Caco-2 (cell line): ENCODE measurements at regions not wholly inside any gene's neighbourhood (a gene's known extent, or its start where the extent isn't known, plus 50 kb on each side); places are given as distances from the start of the nearest gene placed in this dataset.

ENCODE experiments used
- BruUV-seq: library from RNA; stranded (reverse); fragments of 400-500 nt; replicated peaks from 2 replicates; lab custom pipeline; 2021; lab: Mats Ljungman, UMichigan
- CTCF ChIA-PET: fragments of 300-600 bp; sonication (Branson Sonifier 250); formaldehyde crosslinking; loops from one replicate; lab custom pipeline; 2022; ENCODE audit warnings: antibody characterized with exemption; lab: Charles Lee
- POLR2A ChIA-PET: fragments of 300-600 bp; sonication (Branson Sonifier 250); formaldehyde crosslinking; loops from one replicate; lab custom pipeline; 2022; ENCODE audit warnings: antibody characterized with exemption; lab: Charles Lee
- DNase-seq, 2 experiments: peaks; one replicate each; pipeline versions ENCODE4 v3.0.0 to v3.0.0-alpha.2; 2020 to 2022
- H3K27me3 ChIP-seq: replicated peaks from 2 replicates; pipeline ENCODE4 v1.6.0; 2011; ENCODE audit warnings: low read length; ENCODE audit not compliant: control insufficient read depth, insufficient read depth
- H3K36me3 ChIP-seq: 2 replicates; pipeline ENCODE4 v1.5.1; 2011; ENCODE audit warnings: low read length; ENCODE audit not compliant: control insufficient read depth, insufficient read depth
- H3K4me1 ChIP-seq: fragments of 250-450 bp; sonication (Bioruptor Pico); 2 replicates; pipeline ENCODE4 v1.5.1; 2020; ENCODE audit warnings: mild to moderate bottlenecking
- H3K4me3 ChIP-seq: 2 replicates; pipeline ENCODE4 v1.5.1; 2011; ENCODE audit warnings: low read depth, mild to moderate bottlenecking, control low read depth, low read length
- H3K9me3 ChIP-seq: fragments of 250-450 bp; sonication (Bioruptor Pico); 2 replicates; pipeline ENCODE4 v1.5.1; 2020; ENCODE audit warnings: mild to moderate bottlenecking, moderate library complexity
- H3K27ac Mint-ChIP-seq: one replicate; pipeline ENCODE4 v1.8.0; 2022; ENCODE audit warnings: mixed read lengths; ENCODE audit not compliant: unreplicated experiment
- H3K27me3 Mint-ChIP-seq: one replicate; pipeline ENCODE4 v1.8.0; 2022; ENCODE audit warnings: mixed read lengths; ENCODE audit not compliant: insufficient read depth, unreplicated experiment
- H3K36me3 Mint-ChIP-seq: one replicate; pipeline ENCODE4 v1.8.0; 2022; ENCODE audit warnings: mild to moderate bottlenecking, mixed read lengths; ENCODE audit not compliant: insufficient read depth, unreplicated experiment
- H3K4me1 Mint-ChIP-seq: one replicate; pipeline ENCODE4 v1.8.0; 2022; ENCODE audit warnings: low read depth, mixed read lengths; ENCODE audit not compliant: unreplicated experiment
- H3K4me3 Mint-ChIP-seq: one replicate; pipeline ENCODE4 v1.8.0; 2022; ENCODE audit warnings: mild to moderate bottlenecking, moderate library complexity, mixed read lengths; ENCODE audit not compliant: unreplicated experiment
- H3K9me3 Mint-ChIP-seq: one replicate; pipeline ENCODE4 v1.8.0; 2022; ENCODE audit warnings: mixed read lengths; ENCODE audit not compliant: unreplicated experiment
- CTCF ChIP-seq, 2 experiments: fragments of 200-600 bp in 1 of 2; IDR thresholded peaks; 1 replicate in 1 of 2; 2 replicates in 1 of 2; pipeline versions ENCODE4 v1.5.1 to v1.8.0; 2011 to 2022; ENCODE audit warnings: antibody characterized with exemption in 1 of 2, control low read depth in 1 of 2, inconsistent platforms in 1 of 2, low read depth in 1 of 2, low read length in 1 of 2, mild to moderate bottlenecking in 1 of 2, moderate library complexity in 1 of 2; ENCODE audit not compliant: insufficient read depth in 1 of 2, severe bottlenecking in 1 of 2, unreplicated experiment in 1 of 2
- intact Hi-C: fragments of 100-400 bp; cut with micrococcal nuclease; formaldehyde crosslinking; loops from one replicate; pipeline ENCODE4 v1.10.0; 2022; ENCODE audit not compliant: unreplicated experiment

GRCh38 chr6:81997090-81997926 is 244.8 kb upstream of the TENT5A start:
- CTCF ChIA-PET = no interaction called here
- no peaks in the 10 kb centered on the region for H3K36me3 ChIP-seq
- TF ChIP-seq CTCF (IDR thresholded peaks at IDR 0.05; ENCODE audit: insufficient read depth in 1 of 2, low read depth in 1 of 2, low read length in 1 of 2, severe bottlenecking in 1 of 2, unreplicated experiment in 1 of 2) = no peak
- H3K9me3 ChIP-seq = no peaks in the 10 kb centered on the region; the same call in 1 of the 2 replicates
- no peaks in the 10 kb centered on the region for H3K4me1 ChIP-seq
- no peaks in the 10 kb centered on the region for H3K36me3 Mint-ChIP-seq
- no peak overlapping the region for H3K27ac Mint-ChIP-seq
- no TSS peak for BruUV-seq
- H3K4me3 Mint-ChIP-seq = no peak overlapping the region
- intact Hi-C loops = no loop called here
- no peak for DNase-seq
- no peaks in the 10 kb centered on the region for H3K27me3 Mint-ChIP-seq
- H3K9me3 Mint-ChIP-seq = no peaks in the 10 kb centered on the region
- no peak overlapping the region for H3K4me3 ChIP-seq
- peaks cover 9% of the 10 kb centered on the region for H3K4me1 Mint-ChIP-seq
- no peaks in the 10 kb centered on the region for H3K27me3 ChIP-seq
- POLR2A ChIA-PET = no interaction called here

- no peak for DNase-seq
- BruUV-seq = no TSS peak
- Mint-ChIP-seq H3K4me1 (peaks cover 9% of the 10 kb centered on the region), H3K36me3 (no peaks in the 10 kb centered on the region), H3K27ac (no peak overlapping the region), H3K4me3 (no peak overlapping the region), H3K9me3 (no peaks in the 10 kb centered on the region), H3K27me3 (no peaks in the 10 kb centered on the region)
- CTCF ChIA-PET = no interaction called here
- intact Hi-C loops = no loop called here
- no peaks in the 10 kb centered on the region for H3K36me3 ChIP-seq
- no peak for TF ChIP-seq CTCF (IDR thresholded peaks at IDR 0.05; ENCODE audit: insufficient read depth in 1 of 2, low read depth in 1 of 2, low read length in 1 of 2, severe bottlenecking in 1 of 2, unreplicated experiment in 1 of 2)
- no peaks in the 10 kb centered on the region for H3K4me1 ChIP-seq
- POLR2A ChIA-PET = no interaction called here
- H3K27me3 ChIP-seq = no peaks in the 10 kb centered on the region
- H3K4me3 ChIP-seq = no peak overlapping the region
- no peaks in the 10 kb centered on the region; the same call in 1 of the 2 replicates for H3K9me3 ChIP-seq
These were observed 243.9 kb upstream of the TENT5A start for GRCh38 chr6:81996414-81996813.

- intact Hi-C loops = no loop called here
- H3K4me3 Mint-ChIP-seq = no peak overlapping the region
- no peaks in the 10 kb centered on the region for H3K36me3 Mint-ChIP-seq
- no TSS peak for BruUV-seq
- H3K4me1 Mint-ChIP-seq = peaks cover 9% of the 10 kb centered on the region
- ChIA-PET CTCF (no interaction called here), POLR2A (no interaction called here)
- no peaks in the 10 kb centered on the region for H3K36me3 ChIP-seq
- H3K27me3 ChIP-seq = no peaks in the 10 kb centered on the region
- H3K27ac Mint-ChIP-seq = no peak overlapping the region
- TF ChIP-seq CTCF (IDR thresholded peaks at IDR 0.05; ENCODE audit: insufficient read depth in 1 of 2, low read depth in 1 of 2, low read length in 1 of 2, severe bottlenecking in 1 of 2, unreplicated experiment in 1 of 2) = no peak
- no peaks in the 10 kb centered on the region for H3K4me1 ChIP-seq
- H3K9me3 ChIP-seq = no peaks in the 10 kb centered on the region; the same call in 1 of the 2 replicates
- H3K27me3 Mint-ChIP-seq = no peaks in the 10 kb centered on the region
- no peak for DNase-seq
- H3K4me3 ChIP-seq = no peak overlapping the region
- H3K9me3 Mint-ChIP-seq = no peaks in the 10 kb centered on the region
These were observed 243.2 kb upstream of the TENT5A start for GRCh38 chr6:81995548-81996289.
